CD14-positive monocyte (primary cell): ENCODE measurements at regions not wholly inside any gene's neighbourhood (a gene's known extent, or its start where the extent isn't known, plus 50 kb on each side); places are given as distances from the start of the nearest gene placed in this dataset.
"Not testable (repeated sequence)": the region's sequence is repeated elsewhere in the genome, so short reads cannot be mapped to it uniquely, and the experiment has no call there.

Experiments used
- DNase-seq, 3 donors: peaks; one replicate each; pipeline ENCODE4 v3.0.0-alpha.2; 2011 to 2022
- H2AFZ ChIP-seq: 2 replicates; pipeline ENCODE4 v1.6.0; 2012; ENCODE audit warnings: mild to moderate bottlenecking, low read depth, low read length, inconsistent platforms; ENCODE audit not compliant: insufficient read depth, poor library complexity, severe bottlenecking
- H3K27ac ChIP-seq, 2 donors: 1 replicate in 1 of 2; 2 replicates in 1 of 2; pipeline ENCODE4 v1.5.1; 2012 to 2013; ENCODE audit warnings: low read length in 2 of 2, control low read depth in 1 of 2, inconsistent platforms in 1 of 2, low read depth in 1 of 2, mild to moderate bottlenecking in 1 of 2
- H3K27me3 ChIP-seq, 2 donors: one replicate each; pipeline versions ENCODE4 v1.6.0 to v1.6.1; 2011 to 2013; ENCODE audit warnings: low read length in 2 of 2; ENCODE audit not compliant: control insufficient read depth in 2 of 2, insufficient read depth in 2 of 2
- H3K36me3 ChIP-seq, 2 donors: replicated peaks in 1 of 2; 1 replicate in 1 of 2; 2 replicates in 1 of 2; pipeline versions ENCODE4 v1.5.1 to v1.6.1; 2012 to 2013; ENCODE audit warnings: low read length in 2 of 2, control low read depth in 1 of 2, inconsistent platforms in 1 of 2, mild to moderate bottlenecking in 1 of 2; ENCODE audit not compliant: insufficient read depth in 2 of 2, control insufficient read depth in 1 of 2
- H3K4me1 ChIP-seq, 2 donors: 1 replicate in 1 of 2; 2 replicates in 1 of 2; pipeline versions ENCODE4 v1.5.1 to v1.6.1; 2012 to 2013; ENCODE audit warnings: low read length in 2 of 2, control low read depth in 1 of 2, inconsistent platforms in 1 of 2, mild to moderate bottlenecking in 1 of 2, moderate library complexity in 1 of 2; ENCODE audit not compliant: insufficient read depth in 2 of 2, control insufficient read depth in 1 of 2
- H3K4me2 ChIP-seq: replicated peaks from 2 replicates; pipeline ENCODE3; 2012; ENCODE audit warnings: low read length, moderate library complexity, mild to moderate bottlenecking; ENCODE audit not compliant: poor library complexity, severe bottlenecking; ENCODE audit errors: extremely low read depth
- H3K4me3 ChIP-seq, 3 experiments: fragments of 200-600 bp in 1 of 3; sonication (generic) in 1 of 3; replicated peaks in 1 of 3; 1 replicate in 2 of 3; 2 replicates in 1 of 3; pipeline ENCODE4 v1.5.1; 2011 to 2013; ENCODE audit warnings: low read length in 3 of 3, mild to moderate bottlenecking in 3 of 3, control low read depth in 2 of 3, low read depth in 2 of 3, inconsistent platforms in 1 of 3, moderate library complexity in 1 of 3
- H3K79me2 ChIP-seq: 2 replicates; pipeline ENCODE4 v1.6.0; 2012; ENCODE audit warnings: mild to moderate bottlenecking, control low read depth, inconsistent platforms, low read length, moderate library complexity; ENCODE audit not compliant: insufficient read depth
- H3K9ac ChIP-seq: 2 replicates; pipeline ENCODE4 v1.6.0; 2017; ENCODE audit warnings: low read length, mild to moderate bottlenecking; ENCODE audit not compliant: insufficient read depth, poor library complexity, severe bottlenecking
- H3K9me3 ChIP-seq, 2 donors: replicated peaks in 1 of 2; 1 replicate in 1 of 2; 2 replicates in 1 of 2; pipeline versions ENCODE4 v1.5.1 to v1.6.1; 2012 to 2013; ENCODE audit warnings: low read length in 2 of 2, control low read depth in 1 of 2; ENCODE audit not compliant: control insufficient read depth in 1 of 2, insufficient read depth in 1 of 2
- H4K20me1 ChIP-seq: 2 replicates; pipeline ENCODE4 v1.6.0; 2012; ENCODE audit warnings: mild to moderate bottlenecking, low read length, control low read depth, moderate library complexity; ENCODE audit not compliant: insufficient read depth
- H3K27ac Mint-ChIP-seq, 7 donors: one replicate each; pipeline ENCODE4 v1.8.0; 2020; ENCODE audit warnings: mild to moderate bottlenecking in 7 of 7, mixed read lengths in 7 of 7, moderate library complexity in 6 of 7, inconsistent platforms in 2 of 7
- H3K27me3 Mint-ChIP-seq, 3 donors: one replicate each; pipeline ENCODE4 v1.8.0; 2021 to 2022; ENCODE audit warnings: low read depth in 3 of 3, mild to moderate bottlenecking in 3 of 3, mixed read lengths in 3 of 3, moderate library complexity in 3 of 3, inconsistent platforms in 1 of 3
- H3K36me3 Mint-ChIP-seq, 2 donors: one replicate each; pipeline ENCODE4 v1.8.0; 2020; ENCODE audit warnings: mixed read lengths in 2 of 2, inconsistent platforms in 1 of 2, mild to moderate bottlenecking in 1 of 2
- H3K4me1 Mint-ChIP-seq: one replicate; pipeline ENCODE4 v1.8.0; 2020; ENCODE audit warnings: mild to moderate bottlenecking, mixed read lengths
- H3K4me3 Mint-ChIP-seq, 2 donors: one replicate each; pipeline ENCODE4 v1.8.0; 2020; ENCODE audit warnings: mild to moderate bottlenecking in 2 of 2, mixed read lengths in 2 of 2, moderate library complexity in 1 of 2
- H3K9me3 Mint-ChIP-seq, 7 donors: one replicate each; pipeline ENCODE4 v1.8.0; 2020 to 2022; ENCODE audit warnings: mixed read lengths in 7 of 7, mild to moderate bottlenecking in 6 of 7, moderate library complexity in 6 of 7, inconsistent platforms in 2 of 7
- CTCF ChIP-seq: fragments of 200-600 bp; IDR thresholded peaks from one replicate; pipeline ENCODE4 v1.8.0; 2022; ENCODE audit warnings: antibody characterized with exemption, mild to moderate bottlenecking
- WGBS: methylation state at CpG from one replicate; pipeline ENCODE4 v1.1.5; 2013; ENCODE audit warnings: missing lambda C conversion rate; ENCODE audit not compliant: insufficient coverage; 5-methylcytosine and 5-hydroxymethylcytosine counted together
- intact Hi-C, 2 donors: fragments of 100-400 bp; cut with micrococcal nuclease; formaldehyde crosslinking; loops; one replicate each; pipeline versions ENCODE4 v1.15.0 to v1.15.1; 2023

DNA sequence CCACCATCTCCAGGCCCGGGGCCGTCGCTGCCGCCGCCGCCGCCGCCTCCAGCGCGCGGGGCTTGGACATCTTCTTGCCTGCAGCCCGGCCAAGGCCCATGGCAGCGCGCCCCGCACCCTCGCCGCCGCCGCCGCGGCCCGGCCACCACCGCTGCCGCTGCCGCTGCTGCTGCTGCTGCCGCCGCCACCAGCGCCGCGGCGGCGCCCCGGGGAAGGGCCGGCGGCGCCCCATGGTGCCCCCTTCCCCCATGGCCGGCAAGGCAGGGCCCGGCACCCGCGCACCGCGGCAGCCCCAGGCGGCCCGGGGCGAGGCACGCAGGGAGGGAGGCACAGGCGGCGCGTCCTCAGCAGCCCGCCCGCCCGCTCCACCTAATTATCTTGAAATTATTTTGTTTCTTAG, 3057.4 kb downstream of the RPIA start:
- H3K27ac ChIP-seq = peak overlapping the region; percentile 50 to 76
- H3K9me3 ChIP-seq = peaks cover 0 to 9% of the 10 kb centered on the region in 2 donors
- 33% methylated on average over 42 of the region's 52 CpGs for WGBS
- no peak for DNase-seq
- peak overlapping the region; percentile 68 for H2AFZ ChIP-seq
- Mint-ChIP-seq H3K9me3 (peaks cover 9 to 19% (median 10%) of the 10 kb centered on the region in 7 donors), H3K36me3 (peaks cover 3 to 4% of the 10 kb centered on the region in 2 donors), H3K4me1 (peaks cover 15% of the 10 kb centered on the region), H3K27ac (peak overlapping the region; percentile 85 to 97 (median 94)), H3K4me3 (no peak overlapping the region), H3K27me3 (peaks cover 2 to 18% (median 6%) of the 10 kb centered on the region in 3 donors)
- no peaks in the 10 kb centered on the region for H3K36me3 ChIP-seq
- H3K79me2 ChIP-seq = no peaks in the 10 kb centered on the region
- peaks cover 5 to 6% of the 10 kb centered on the region in 2 donors for H3K4me1 ChIP-seq
- peak overlapping the region in 1 of 3 experiments; percentile 43 for H3K4me3 ChIP-seq
- H3K27me3 ChIP-seq = peaks cover 0 to 2% of the 10 kb centered on the region in 2 donors
- TF ChIP-seq CTCF = no peak
- peak overlapping the region; percentile 42 for H3K4me2 ChIP-seq
- no peaks in the 10 kb centered on the region for H4K20me1 ChIP-seq
- intact Hi-C loops = no loop called here
- peak overlapping the region; percentile 15 for H3K9ac ChIP-seq

DNA sequence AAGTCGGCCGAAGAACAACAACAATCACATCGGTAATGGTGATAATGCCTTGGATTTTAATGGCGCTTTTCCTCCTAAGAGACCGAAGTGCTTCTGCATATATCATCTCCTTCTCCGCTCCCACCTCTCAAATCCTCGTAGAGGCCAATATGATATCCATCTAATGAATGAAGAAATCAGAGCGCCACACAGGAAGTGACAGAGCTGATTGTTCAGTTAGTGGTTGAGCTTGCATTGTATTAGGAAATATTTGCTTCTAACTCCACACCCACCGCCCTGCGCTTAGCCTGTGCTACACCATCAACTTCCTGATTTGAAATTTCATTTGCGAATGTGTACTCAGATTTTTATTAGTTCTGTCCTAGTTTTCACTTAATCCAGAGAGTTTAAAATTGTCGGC, 3058.2 kb downstream of the RPIA start:
- H3K9me3 ChIP-seq, H3K27me3 ChIP-seq, intact Hi-C loops, H3K79me2 ChIP-seq, H3K4me1 ChIP-seq, H2AFZ ChIP-seq, H4K20me1 ChIP-seq, H3K9ac ChIP-seq, H3K36me3 Mint-ChIP-seq, H3K36me3 ChIP-seq, H3K4me2 ChIP-seq: not testable (repeated sequence)
- Mint-ChIP-seq H3K27ac (peak overlapping the region; percentile 85 to 97 (median 94)), H3K4me3 (peak overlapping the region; percentile 27 to 63), H3K9me3 (peaks cover 9 to 19% (median 10%) of the 10 kb centered on the region in 7 donors), H3K4me1 (peaks cover 15% of the 10 kb centered on the region), H3K27me3 (peaks cover 1 to 15% (median 4%) of the 10 kb centered on the region in 3 donors)
- Histone ChIP-seq H3K27ac (peak overlapping the region; percentile 50 to 76), H3K4me3 (peak overlapping the region in 1 of 3 experiments; percentile 20)
- WGBS = no CpG with 5 or more reads among the region's 12 CpGs
- DNase-seq = peak; percentile 54 to 76 (median 70)
